ENCODE measurements at regions not wholly inside any gene's neighbourhood (a gene's known extent, or its start where the extent isn't known, plus 50 kb on each side); places are given as distances from the start of the nearest gene placed in this dataset.
"Not testable (repeated sequence)": the region's sequence is repeated elsewhere in the genome, so short reads cannot be mapped to it uniquely, and the experiment has no call there.

DNA sequence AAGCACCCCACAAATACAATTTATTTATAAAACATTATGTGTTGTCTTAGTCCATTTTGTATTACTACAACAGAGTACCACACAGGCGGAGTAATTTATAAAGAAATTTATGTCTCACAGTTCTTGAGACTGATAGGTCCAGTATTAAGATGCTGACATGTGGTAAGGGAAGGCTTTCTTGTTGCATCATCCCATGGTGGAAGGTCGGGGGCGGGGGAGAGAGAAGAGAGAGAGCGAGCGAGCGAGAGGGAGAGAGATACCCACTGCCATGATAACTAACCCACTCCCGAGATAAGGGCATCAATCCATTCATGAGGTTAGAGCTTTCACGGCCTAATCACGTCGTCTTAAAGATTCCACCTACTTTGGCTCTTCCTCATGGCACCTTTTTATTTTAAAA lies 117.8 kb downstream of the KCNJ12 start:
- H3K27me3 ChIP-seq (ENCODE audit: control insufficient read depth, insufficient read depth, low read length) = no peaks in the 10 kb centered on the region
- H3K4me3 ChIP-seq (ENCODE audit: low read depth, low read length) = no peak overlapping the region
- TF ChIP-seq, protein P1, sequence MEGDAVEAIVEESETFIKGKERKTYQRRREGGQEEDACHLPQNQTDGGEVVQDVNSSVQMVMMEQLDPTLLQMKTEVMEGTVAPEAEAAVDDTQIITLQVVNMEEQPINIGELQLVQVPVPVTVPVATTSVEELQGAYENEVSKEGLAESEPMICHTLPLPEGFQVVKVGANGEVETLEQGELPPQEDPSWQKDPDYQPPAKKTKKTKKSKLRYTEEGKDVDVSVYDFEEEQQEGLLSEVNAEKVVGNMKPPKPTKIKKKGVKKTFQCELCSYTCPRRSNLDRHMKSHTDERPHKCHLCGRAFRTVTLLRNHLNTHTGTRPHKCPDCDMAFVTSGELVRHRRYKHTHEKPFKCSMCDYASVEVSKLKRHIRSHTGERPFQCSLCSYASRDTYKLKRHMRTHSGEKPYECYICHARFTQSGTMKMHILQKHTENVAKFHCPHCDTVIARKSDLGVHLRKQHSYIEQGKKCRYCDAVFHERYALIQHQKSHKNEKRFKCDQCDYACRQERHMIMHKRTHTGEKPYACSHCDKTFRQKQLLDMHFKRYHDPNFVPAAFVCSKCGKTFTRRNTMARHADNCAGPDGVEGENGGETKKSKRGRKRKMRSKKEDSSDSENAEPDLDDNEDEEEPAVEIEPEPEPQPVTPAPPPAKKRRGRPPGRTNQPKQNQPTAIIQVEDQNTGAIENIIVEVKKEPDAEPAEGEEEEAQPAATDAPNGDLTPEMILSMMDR (IDR thresholded peaks at IDR 0.05; ENCODE audit: insufficient read depth, low read length, severe bottlenecking) = no peak
- no peak for DNase-seq (ENCODE audit: low read depth)
- FAIRE-seq = no peak
- H3K36me3 ChIP-seq (ENCODE audit: control insufficient read depth, insufficient read depth, low read length) = no peaks in the 10 kb centered on the region

GRCh38 chr17:21495281-21495680 lies 119.1 kb downstream of the KCNJ12 start:
- Histone ChIP-seq H3K27me3 (ENCODE audit: control insufficient read depth, insufficient read depth, low read length) (no peaks in the 10 kb centered on the region), H3K4me3 (ENCODE audit: low read depth, low read length) (no peak overlapping the region), H3K36me3 (ENCODE audit: control insufficient read depth, insufficient read depth, low read length) (no peaks in the 10 kb centered on the region)
- FAIRE-seq (no peak), DNase-seq (ENCODE audit: low read depth) (no peak)
- TF ChIP-seq, protein P1 (IDR thresholded peaks at IDR 0.05; ENCODE audit: insufficient read depth, low read length, severe bottlenecking) = no peak

DNA sequence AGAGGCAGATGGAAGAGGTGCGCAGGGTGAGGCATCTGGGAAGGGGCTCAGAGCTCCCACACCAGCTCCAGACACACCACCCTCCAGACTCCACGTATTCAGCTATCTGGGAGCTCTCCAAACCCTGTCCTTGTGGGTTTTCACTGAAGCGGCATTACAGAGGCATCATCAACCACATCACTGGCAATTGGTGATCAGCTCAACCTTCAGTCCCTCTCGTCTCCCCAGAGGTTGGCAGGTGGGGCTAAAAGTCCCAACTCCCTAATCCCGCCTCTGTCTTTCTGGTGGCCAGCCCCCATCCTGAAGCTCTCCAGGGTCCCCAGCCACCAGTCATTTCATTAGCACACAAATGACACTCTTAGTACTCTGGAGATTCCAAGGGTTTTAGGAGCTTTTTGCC lies 123.9 kb downstream of the KCNJ12 start:
- H3K27me3 ChIP-seq (ENCODE audit: control insufficient read depth, insufficient read depth, low read length) = no peaks in the 10 kb centered on the region
- DNase-seq (ENCODE audit: low read depth) = no peak
- no peak overlapping the region for H3K4me3 ChIP-seq (ENCODE audit: low read depth, low read length)
- TF ChIP-seq, protein P1 (IDR thresholded peaks at IDR 0.05; ENCODE audit: insufficient read depth, low read length, severe bottlenecking) = no peak
- H3K36me3 ChIP-seq (ENCODE audit: control insufficient read depth, insufficient read depth, low read length) = no peaks in the 10 kb centered on the region
- no peak for FAIRE-seq

- not testable (repeated sequence) for H3K4me3 ChIP-seq (ENCODE audit: low read depth, low read length); H3K27me3 ChIP-seq (ENCODE audit: control insufficient read depth, insufficient read depth, low read length); H3K36me3 ChIP-seq (ENCODE audit: control insufficient read depth, insufficient read depth, low read length); DNase-seq (ENCODE audit: low read depth)
- FAIRE-seq = peak; percentile 32
These were observed 126.0 kb downstream of the KCNJ12 start for GRCh38 chr17:21501927-21502700.

- no peak overlapping the region for H3K4me3 ChIP-seq (ENCODE audit: low read depth, low read length)
- H3K36me3 ChIP-seq (ENCODE audit: control insufficient read depth, insufficient read depth, low read length) = no peaks in the 10 kb centered on the region
- H3K27me3 ChIP-seq (ENCODE audit: control insufficient read depth, insufficient read depth, low read length) = peaks cover 2% of the 10 kb centered on the region
- TF ChIP-seq, protein P1 (IDR thresholded peaks at IDR 0.05; ENCODE audit: insufficient read depth, low read length, severe bottlenecking) = no peak
- no peak for DNase-seq (ENCODE audit: low read depth)
- no peak for FAIRE-seq
These were observed 130.0 kb downstream of the KCNJ12 start for GRCh38 chr17:21505819-21506815.

DNA sequence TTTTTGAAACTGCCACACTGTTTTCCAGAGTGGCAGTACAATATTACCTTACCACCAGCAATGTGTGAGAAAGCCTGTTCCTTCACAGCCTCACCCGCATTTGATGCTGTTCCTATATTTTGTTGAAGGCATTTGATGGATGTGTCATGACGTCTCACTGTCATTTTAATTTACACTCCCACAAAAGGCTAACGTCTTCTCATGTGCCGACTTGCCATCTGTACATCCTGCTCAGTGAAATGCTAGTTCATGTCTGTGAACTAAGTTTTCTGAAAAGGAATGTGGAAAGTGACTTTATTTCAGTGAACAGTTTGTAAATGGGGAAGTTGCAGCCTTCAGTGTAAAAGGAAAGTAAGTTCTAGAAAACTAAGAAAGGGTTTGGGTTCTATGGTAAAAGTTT lies 131.6 kb downstream of the KCNJ12 start:
- DNase-seq (ENCODE audit: low read depth); H3K36me3 ChIP-seq (ENCODE audit: control insufficient read depth, insufficient read depth, low read length); H3K4me3 ChIP-seq (ENCODE audit: low read depth, low read length); H3K27me3 ChIP-seq (ENCODE audit: control insufficient read depth, insufficient read depth, low read length): not testable (repeated sequence)
- peak; percentile 72 for FAIRE-seq
